Mesothelial cell of epicardium (in vitro differentiated cells): ENCODE measurements at regions not wholly inside any gene's neighbourhood (a gene's known extent, or its start where the extent isn't known, plus 50 kb on each side); places are given as distances from the start of the nearest gene placed in this dataset.

Source experiments
- DNase-seq, 2 experiments: peaks; one replicate each; pipeline ENCODE4 v3.0.0; 2021; ENCODE audit warnings: low spot score in 2 of 2; ENCODE audit not compliant: unreplicated experiment in 2 of 2
- H3K27ac Mint-ChIP-seq: 2 replicates; pipeline ENCODE4 v1.8.0; 2021; ENCODE audit warnings: mixed read lengths
- H3K27me3 Mint-ChIP-seq: 2 replicates; pipeline ENCODE4 v1.8.0; 2021; ENCODE audit warnings: low read depth, mixed read lengths
- H3K36me3 Mint-ChIP-seq: 2 replicates; pipeline ENCODE4 v1.8.0; 2021; ENCODE audit warnings: mixed read lengths
- H3K4me1 Mint-ChIP-seq: 2 replicates; pipeline ENCODE4 v1.8.0; 2021; ENCODE audit warnings: mixed read lengths
- H3K4me3 Mint-ChIP-seq: 2 replicates; pipeline ENCODE4 v1.8.0; 2021; ENCODE audit warnings: mild to moderate bottlenecking, moderate library complexity, mixed read lengths
- H3K9me3 Mint-ChIP-seq: 2 replicates; pipeline ENCODE4 v1.8.0; 2021; ENCODE audit warnings: mixed read lengths
- TF ChIP-seq, protein P1 (sequence below): fragments of 200-600 bp; sonication (generic); IDR thresholded peaks from one replicate; pipeline ENCODE4 v1.5.0; 2021; ENCODE audit warnings: antibody characterized with exemption; ENCODE audit not compliant: unreplicated experiment

DNA sequence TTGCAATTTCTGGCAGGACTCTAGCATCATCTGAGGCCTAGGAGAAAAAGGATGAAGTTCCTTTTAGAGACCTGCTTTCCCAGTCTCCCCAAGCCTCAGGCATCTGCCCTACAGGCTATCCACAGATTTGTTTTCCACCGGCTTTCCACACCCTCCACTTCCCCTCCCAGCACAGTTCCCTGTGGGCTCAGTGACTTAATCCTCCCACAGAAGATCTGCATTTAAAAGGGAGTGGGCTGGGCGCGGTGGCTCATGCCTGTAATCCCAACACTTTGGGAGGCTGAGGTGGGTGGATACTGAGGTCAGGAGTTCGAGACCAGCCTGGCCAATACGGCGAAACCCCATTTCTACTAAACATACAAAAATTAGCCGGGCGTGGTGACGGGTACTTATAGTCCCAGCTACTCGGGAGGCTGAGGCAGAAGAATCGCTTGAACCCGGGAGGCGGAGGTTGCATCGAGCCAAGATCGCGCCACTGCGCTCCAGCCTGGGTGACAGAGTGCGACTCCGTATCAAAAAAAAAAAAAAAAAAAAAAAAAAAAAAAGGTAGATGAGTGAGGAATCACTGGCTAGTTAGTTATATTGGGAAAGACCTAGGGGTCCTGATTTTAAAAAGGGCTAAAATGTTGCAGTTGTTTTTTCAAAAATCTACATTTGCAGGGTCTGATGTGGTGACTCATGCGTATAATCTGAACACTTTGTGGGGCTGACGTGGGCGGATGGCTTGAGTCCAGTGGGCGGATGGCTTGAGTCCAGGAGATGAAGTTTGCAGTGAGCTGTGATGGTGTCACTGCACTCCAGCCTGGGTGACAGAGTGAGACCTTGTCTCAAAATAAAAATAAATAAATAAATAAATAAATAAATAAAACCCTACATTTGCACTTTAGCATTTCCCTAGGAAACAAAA is 119.5 kb downstream of the BAMBI start:
- peaks cover 6% of the 10 kb centered on the region for H3K9me3 Mint-ChIP-seq
- TF ChIP-seq, protein P1, sequence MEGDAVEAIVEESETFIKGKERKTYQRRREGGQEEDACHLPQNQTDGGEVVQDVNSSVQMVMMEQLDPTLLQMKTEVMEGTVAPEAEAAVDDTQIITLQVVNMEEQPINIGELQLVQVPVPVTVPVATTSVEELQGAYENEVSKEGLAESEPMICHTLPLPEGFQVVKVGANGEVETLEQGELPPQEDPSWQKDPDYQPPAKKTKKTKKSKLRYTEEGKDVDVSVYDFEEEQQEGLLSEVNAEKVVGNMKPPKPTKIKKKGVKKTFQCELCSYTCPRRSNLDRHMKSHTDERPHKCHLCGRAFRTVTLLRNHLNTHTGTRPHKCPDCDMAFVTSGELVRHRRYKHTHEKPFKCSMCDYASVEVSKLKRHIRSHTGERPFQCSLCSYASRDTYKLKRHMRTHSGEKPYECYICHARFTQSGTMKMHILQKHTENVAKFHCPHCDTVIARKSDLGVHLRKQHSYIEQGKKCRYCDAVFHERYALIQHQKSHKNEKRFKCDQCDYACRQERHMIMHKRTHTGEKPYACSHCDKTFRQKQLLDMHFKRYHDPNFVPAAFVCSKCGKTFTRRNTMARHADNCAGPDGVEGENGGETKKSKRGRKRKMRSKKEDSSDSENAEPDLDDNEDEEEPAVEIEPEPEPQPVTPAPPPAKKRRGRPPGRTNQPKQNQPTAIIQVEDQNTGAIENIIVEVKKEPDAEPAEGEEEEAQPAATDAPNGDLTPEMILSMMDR = no peak
- no peak overlapping the region for H3K4me3 Mint-ChIP-seq
- no peaks in the 10 kb centered on the region for H3K27me3 Mint-ChIP-seq
- H3K27ac Mint-ChIP-seq = peak overlapping the region; percentile 34
- DNase-seq = no peak
- peaks cover 29% of the 10 kb centered on the region for H3K4me1 Mint-ChIP-seq
- no peaks in the 10 kb centered on the region for H3K36me3 Mint-ChIP-seq

DNA sequence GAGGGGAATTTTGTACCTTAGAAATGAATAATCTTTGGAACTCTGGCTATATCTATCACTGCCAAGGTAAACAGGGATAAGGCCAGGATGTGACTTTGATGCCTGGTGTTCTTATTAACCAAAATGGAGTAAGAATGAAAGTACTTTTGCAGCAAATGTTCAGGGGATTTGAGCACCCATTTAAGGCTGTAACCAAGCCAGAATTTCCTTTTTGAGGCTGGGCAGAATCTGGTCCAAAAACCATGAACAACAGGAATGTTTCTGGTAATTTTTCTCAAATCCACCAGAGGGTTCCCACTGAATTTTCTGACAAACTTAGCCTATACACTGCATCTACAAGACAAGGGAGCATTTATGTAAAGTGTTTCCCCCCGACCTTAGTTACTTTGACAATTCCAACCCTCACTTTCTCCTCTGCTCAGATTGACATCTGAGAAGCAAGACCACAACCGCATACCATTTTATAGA is 120.6 kb downstream of the BAMBI start:
- peaks cover 6% of the 10 kb centered on the region for H3K9me3 Mint-ChIP-seq
- no peak for DNase-seq
- TF ChIP-seq, protein P1 = no peak
- peaks cover 31% of the 10 kb centered on the region for H3K4me1 Mint-ChIP-seq
- H3K27me3 Mint-ChIP-seq = no peaks in the 10 kb centered on the region
- H3K36me3 Mint-ChIP-seq = no peaks in the 10 kb centered on the region
- H3K27ac Mint-ChIP-seq = peak overlapping the region; percentile 85
- H3K4me3 Mint-ChIP-seq = no peak overlapping the region

DNA sequence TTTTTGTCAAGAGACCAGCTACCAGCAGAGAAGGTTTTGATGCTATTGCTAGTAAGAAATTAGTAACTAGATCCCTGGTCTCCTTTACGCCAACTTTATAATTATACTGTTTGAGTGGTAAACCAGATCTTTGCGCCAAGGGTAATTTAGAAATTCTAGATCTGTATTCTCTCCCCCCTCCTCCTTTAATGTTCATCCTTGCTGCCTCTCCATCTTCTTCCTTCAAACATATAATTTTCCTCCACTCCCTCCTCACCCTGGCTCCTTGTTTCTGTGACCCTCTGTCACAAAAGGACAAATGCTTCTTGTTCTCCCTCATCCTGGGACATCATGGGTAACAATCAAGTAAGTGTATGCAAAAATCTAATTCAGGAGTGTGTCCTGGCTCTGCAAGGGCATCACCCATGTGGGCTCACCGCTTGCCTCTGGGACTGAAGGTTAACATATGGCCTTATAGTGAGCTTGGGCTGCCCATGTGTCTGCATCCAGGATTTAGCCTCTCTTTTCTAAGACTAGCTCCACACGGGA is 121.2 kb downstream of the BAMBI start:
- TF ChIP-seq, protein P1 = no peak
- H3K4me3 Mint-ChIP-seq = no peak overlapping the region
- peak overlapping the region; percentile 85 for H3K27ac Mint-ChIP-seq
- peaks cover 33% of the 10 kb centered on the region for H3K4me1 Mint-ChIP-seq
- H3K27me3 Mint-ChIP-seq = no peaks in the 10 kb centered on the region
- no peaks in the 10 kb centered on the region for H3K36me3 Mint-ChIP-seq
- peaks cover 6% of the 10 kb centered on the region for H3K9me3 Mint-ChIP-seq
- DNase-seq = no peak

DNA sequence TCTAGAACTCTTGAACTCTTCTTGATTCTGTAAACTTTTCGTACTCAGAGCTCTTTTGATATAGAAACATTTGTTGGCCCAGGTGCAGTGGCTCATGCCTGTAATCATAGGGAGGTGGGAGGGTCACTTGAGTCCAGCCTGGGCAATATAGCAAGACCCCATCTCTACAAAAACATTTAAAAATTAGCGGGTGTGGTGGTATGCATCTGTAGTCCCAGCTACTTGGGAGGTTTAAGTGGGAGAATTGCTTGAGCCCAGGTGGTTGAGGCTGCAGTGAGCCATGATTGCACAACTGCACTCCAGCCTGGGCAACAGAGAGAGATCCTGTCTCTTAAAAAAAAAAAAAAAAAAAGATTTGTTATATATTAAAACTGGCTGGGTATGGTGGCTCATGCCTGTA is 121.6 kb downstream of the BAMBI start:
- DNase-seq = no peak
- Mint-ChIP-seq H3K27ac (peak overlapping the region; percentile 85), H3K27me3 (no peaks in the 10 kb centered on the region), H3K36me3 (no peaks in the 10 kb centered on the region), H3K4me1 (peaks cover 36% of the 10 kb centered on the region), H3K4me3 (no peak overlapping the region), H3K9me3 (peaks cover 6% of the 10 kb centered on the region)
- TF ChIP-seq, protein P1 = no peak

DNA sequence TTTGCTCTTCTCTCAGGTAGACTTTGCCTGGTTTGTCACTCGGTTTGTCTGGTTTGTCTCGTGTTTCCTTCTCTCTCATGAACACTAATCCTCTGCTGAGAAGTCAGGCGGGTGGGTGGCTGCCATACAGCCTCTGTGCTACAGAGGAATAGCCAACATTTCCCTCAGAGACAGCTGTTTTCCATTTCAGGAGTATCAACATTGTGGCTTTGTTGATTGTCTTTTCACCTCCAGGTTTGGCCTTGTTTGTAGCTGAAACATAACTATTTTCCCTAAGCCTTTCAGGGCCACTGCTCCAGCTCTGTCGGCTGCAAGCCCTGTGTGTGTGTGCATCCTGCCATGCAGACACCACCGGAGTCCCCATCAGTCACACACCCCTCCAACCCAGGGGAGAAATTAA is 122.8 kb downstream of the BAMBI start:
- Mint-ChIP-seq H3K27me3 (no peaks in the 10 kb centered on the region), H3K4me3 (no peak overlapping the region), H3K9me3 (peaks cover 6% of the 10 kb centered on the region), H3K36me3 (no peaks in the 10 kb centered on the region), H3K4me1 (peaks cover 42% of the 10 kb centered on the region), H3K27ac (peak overlapping the region; percentile 88)
- TF ChIP-seq, protein P1 = no peak
- no peak for DNase-seq
